Esophagus muscularis mucosa (tissue), 4 donors: ENCODE measurements at regions not wholly inside any gene's neighbourhood (a gene's known extent, or its start where the extent isn't known, plus 50 kb on each side); places are given as distances from the start of the nearest gene placed in this dataset.

Source experiments
- DNase-seq: peaks from one replicate; pipeline ENCODE4 v3.0.0-alpha.2; 2017; ENCODE audit errors: extremely low spot score
- H3K27ac ChIP-seq, 4 donors: fragments of 200-600 bp; sonication (generic); replicated peaks in 1 of 4; 1 replicate in 3 of 4; 2 replicates in 1 of 4; pipeline ENCODE4 v1.5.1; 2016 to 2019; ENCODE audit warnings: mild to moderate bottlenecking in 1 of 4
- H3K27me3 ChIP-seq, 4 donors: fragments of 200-600 bp; sonication (generic); one replicate each; pipeline versions ENCODE4 v1.5.1 to v1.6.0; 2016 to 2019
- H3K36me3 ChIP-seq, 4 donors: fragments of 200-600 bp; sonication (generic); one replicate each; pipeline ENCODE4 v1.5.1; 2016 to 2019
- H3K4me1 ChIP-seq, 4 donors: fragments of 200-600 bp; sonication (generic); one replicate each; pipeline ENCODE4 v1.5.1; 2016 to 2019
- H3K4me3 ChIP-seq, 4 donors: fragments of 200-600 bp; sonication (generic); 1 replicate in 2 of 4; 2 replicates in 2 of 4; pipeline ENCODE4 v1.5.1; 2016 to 2019; ENCODE audit warnings: mild to moderate bottlenecking in 4 of 4, moderate library complexity in 1 of 4
- H3K9me3 ChIP-seq, 4 donors: fragments of 200-600 bp; sonication (generic); 1 replicate in 3 of 4; 2 replicates in 1 of 4; pipeline ENCODE4 v1.5.1; 2016 to 2019
- EP300 ChIP-seq: sonication (generic); formaldehyde crosslinking; IDR thresholded peaks from one replicate; pipeline ENCODE4 v1.6.1; 2017; ENCODE audit warnings: antibody characterized with exemption
- POLR2A ChIP-seq: fragments of 450-650 bp; IDR thresholded peaks from one replicate; pipeline ENCODE4 v1.6.1; 2017; ENCODE audit warnings: antibody characterized with exemption, moderate library complexity, mild to moderate bottlenecking, low read depth
- POLR2AphosphoS5 ChIP-seq, 2 donors: sonication (generic); formaldehyde crosslinking; IDR thresholded peaks; one replicate each; pipeline ENCODE4 v1.6.1; 2017; ENCODE audit warnings: antibody characterized with exemption in 2 of 2
- WGBS: methylation state at CpG from one replicate; pipeline ENCODE4 v1.1.5; 2018; 5-methylcytosine and 5-hydroxymethylcytosine counted together
- intact Hi-C: fragments of 100-400 bp; cut with DNase I; formaldehyde crosslinking; loops from one replicate; pipeline ENCODE4 v1.15.1; 2023
- TF ChIP-seq, protein P1 (sequence below), 3 experiments: fragments of 200-600 bp in 2 of 3; fragments of 450-650 bp in 1 of 3; sonication (generic) in 2 of 3; IDR thresholded peaks; one replicate each; pipeline ENCODE4 v1.5.1; 2017 to 2019; ENCODE audit warnings: antibody characterized with exemption in 3 of 3, mild to moderate bottlenecking in 2 of 3, moderate library complexity in 1 of 3

DNA sequence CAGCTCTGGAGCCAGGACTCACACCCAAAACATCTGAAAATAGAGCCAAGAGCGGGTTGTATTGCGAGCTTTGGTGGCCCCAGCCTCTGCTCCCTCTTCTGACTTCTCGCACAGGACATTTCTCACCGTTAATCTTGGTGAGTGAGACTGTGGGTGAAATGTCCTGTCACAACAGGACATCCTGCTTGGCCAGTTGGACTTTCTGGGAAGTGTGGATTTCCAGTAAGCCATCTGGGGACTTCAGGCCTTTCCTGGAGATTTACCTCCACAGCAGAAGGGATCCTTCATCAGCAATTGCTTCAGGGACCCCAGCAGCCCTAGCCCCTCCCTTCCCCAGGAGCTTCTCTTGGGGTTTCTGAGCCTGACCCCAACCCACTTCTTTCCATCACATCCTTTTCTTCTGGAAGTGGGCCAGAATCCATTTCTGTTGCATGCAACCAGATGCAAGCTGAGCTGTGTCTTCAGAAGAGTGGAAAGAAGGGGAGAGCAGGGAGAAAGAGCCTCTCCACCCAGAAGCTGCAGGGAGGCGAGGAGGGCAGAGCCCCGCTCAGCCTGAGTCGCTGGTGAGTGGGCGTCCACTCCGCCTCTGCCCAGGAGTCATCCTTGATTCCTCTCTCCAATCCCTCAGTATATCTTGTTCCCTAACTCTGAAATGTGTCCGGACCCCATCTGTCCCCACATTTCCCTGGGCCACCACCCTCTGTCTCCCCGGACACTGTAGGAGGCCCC, 50.3 kb upstream of the GADD45G start:
- H3K4me1 ChIP-seq: peaks cover 4 to 14% (median 8%) of the 10 kb centered on the region in 4 donors
- intact Hi-C loops: no loop called here
- WGBS: 91% methylated on average over 11 of the region's 11 CpGs
- no peaks in the 10 kb centered on the region for H3K36me3 ChIP-seq
- no peak overlapping the region for H3K4me3 ChIP-seq
- H3K27me3 ChIP-seq: peaks cover 0 to 22% (median 0%) of the 10 kb centered on the region in 4 donors
- no peak for DNase-seq
- TF ChIP-seq POLR2A (no peak), POLR2AphosphoS5 (IDR thresholded peaks at IDR 0.05) (no peak)
- TF ChIP-seq, protein P1, sequence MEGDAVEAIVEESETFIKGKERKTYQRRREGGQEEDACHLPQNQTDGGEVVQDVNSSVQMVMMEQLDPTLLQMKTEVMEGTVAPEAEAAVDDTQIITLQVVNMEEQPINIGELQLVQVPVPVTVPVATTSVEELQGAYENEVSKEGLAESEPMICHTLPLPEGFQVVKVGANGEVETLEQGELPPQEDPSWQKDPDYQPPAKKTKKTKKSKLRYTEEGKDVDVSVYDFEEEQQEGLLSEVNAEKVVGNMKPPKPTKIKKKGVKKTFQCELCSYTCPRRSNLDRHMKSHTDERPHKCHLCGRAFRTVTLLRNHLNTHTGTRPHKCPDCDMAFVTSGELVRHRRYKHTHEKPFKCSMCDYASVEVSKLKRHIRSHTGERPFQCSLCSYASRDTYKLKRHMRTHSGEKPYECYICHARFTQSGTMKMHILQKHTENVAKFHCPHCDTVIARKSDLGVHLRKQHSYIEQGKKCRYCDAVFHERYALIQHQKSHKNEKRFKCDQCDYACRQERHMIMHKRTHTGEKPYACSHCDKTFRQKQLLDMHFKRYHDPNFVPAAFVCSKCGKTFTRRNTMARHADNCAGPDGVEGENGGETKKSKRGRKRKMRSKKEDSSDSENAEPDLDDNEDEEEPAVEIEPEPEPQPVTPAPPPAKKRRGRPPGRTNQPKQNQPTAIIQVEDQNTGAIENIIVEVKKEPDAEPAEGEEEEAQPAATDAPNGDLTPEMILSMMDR (IDR thresholded peaks at IDR 0.05): no peak
- no peaks in the 10 kb centered on the region for H3K9me3 ChIP-seq
- no peak overlapping the region for H3K27ac ChIP-seq

DNA sequence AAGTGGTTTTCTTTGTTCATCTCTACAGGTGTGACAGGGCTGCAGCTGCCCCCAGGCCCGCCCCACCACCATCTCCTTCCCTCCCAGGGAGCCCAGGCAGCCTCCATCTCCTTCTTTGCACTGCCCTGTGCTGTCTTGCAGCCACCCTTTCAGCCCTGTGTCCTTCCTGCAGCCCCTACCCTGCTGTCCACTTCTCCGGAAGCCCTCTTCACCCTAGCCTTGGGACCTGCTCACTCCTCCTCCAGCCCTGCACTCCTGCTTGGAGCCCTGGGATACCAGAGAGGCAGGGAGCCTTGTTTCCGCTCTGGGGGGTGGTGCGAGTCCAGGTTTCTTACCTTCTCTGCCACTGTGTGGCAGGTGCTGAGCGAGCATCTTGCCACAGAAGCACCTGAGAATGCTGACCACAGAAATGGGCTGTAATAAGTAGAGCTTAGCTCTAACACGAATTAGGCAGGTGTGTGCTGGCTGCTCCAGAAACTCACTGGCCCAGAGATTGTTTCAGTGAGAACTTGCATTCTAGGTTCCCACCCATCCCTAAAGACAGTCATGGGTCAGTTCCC, 51.3 kb upstream of the GADD45G start:
- H3K4me1 ChIP-seq: peaks cover 4 to 14% (median 8%) of the 10 kb centered on the region in 4 donors
- no peak overlapping the region for H3K4me3 ChIP-seq
- H3K36me3 ChIP-seq: no peaks in the 10 kb centered on the region
- H3K27ac ChIP-seq: no peak overlapping the region
- peaks cover 0 to 17% (median 0%) of the 10 kb centered on the region in 4 donors for H3K27me3 ChIP-seq
- TF ChIP-seq, protein P1 (IDR thresholded peaks at IDR 0.05): no peak
- no peak for TF ChIP-seq POLR2AphosphoS5 (IDR thresholded peaks at IDR 0.05)
- no peak for TF ChIP-seq EP300
- TF ChIP-seq POLR2A: no peak
- DNase-seq: no peak
- 93% methylated on average over 5 of the region's 6 CpGs for WGBS
- intact Hi-C loops: no loop called here
- H3K9me3 ChIP-seq: no peaks in the 10 kb centered on the region

DNA sequence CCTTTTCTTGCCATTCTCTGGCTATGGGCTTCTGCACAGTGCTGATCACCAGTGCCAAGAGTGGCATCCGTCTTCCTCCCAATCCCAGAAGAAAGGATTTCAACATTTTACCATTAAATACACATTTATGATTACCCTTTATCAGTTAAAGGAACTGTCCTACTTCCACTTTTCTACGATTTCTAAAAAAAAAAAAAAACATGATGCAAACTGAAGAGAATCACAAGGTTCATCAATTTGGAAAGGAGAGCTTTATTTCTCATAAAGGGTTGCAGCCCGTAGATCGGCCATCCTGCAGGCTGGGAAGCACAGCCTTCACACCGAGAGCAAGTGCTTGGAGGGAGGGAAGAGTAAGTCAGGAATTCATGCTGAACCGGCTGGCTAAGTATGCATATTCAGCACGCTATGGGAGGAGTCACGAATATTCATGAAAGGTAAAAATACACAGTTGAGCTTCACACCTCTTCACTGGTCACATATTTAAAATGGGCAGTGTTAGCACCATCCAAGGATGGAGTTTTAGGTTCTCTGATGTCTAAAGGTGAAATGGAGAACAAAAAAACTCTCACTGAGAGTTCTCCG, 52.5 kb upstream of the SEMA4D start:
- intact Hi-C loops: no loop called here
- Histone ChIP-seq H3K4me1 (peaks cover 0 to 6% (median 0%) of the 10 kb centered on the region in 4 donors), H3K36me3 (no peaks in the 10 kb centered on the region), H3K4me3 (no peak overlapping the region), H3K27ac (no peak overlapping the region), H3K27me3 (no peaks in the 10 kb centered on the region), H3K9me3 (peaks cover 0 to 13% (median 7%) of the 10 kb centered on the region in 4 donors)
- DNase-seq: no peak
- 59% methylated on average over 9 of the region's 9 CpGs for WGBS
- TF ChIP-seq EP300 (no peak), POLR2A (no peak), POLR2AphosphoS5 (IDR thresholded peaks at IDR 0.05) (no peak)
- TF ChIP-seq, protein P1 (IDR thresholded peaks at IDR 0.05): no peak

DNA sequence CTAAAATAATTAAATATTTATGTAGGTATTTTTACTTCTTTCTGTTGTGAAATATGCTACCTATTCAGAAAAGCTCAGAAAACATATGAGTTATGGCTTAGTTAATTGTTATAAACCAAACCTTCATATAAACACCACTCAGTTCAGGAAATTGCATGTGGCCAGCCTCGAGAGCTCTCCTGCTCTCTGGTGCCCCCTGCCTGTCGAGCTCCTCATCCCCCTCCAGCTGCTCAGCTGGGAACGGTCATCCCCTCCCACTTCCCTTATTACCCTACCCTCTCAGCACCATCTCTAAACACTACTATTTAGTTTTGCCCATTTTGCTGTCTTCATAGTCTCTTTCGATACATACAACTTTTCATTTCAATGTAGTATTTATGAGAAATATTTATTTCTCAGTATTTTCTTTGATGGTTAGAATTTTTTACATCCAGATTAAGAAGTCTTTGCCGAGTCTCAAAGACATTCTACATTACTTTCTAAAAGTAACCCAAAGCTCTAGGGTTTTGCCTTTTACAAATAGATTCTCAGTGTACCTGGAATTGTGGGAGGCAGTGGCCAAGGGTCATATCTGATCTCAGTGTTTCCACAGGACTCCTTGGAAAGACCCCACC, 51.2 kb upstream of the SEMA4D start:
- WGBS: 29% methylated on average over 5 of the region's 5 CpGs
- no peak for DNase-seq

More for the DNA sequence above, 51.2 kb upstream of the SEMA4D start:
- TF ChIP-seq, protein P1 (IDR thresholded peaks at IDR 0.05): peak; percentile 85 to 94 (median 88)
- no peak for TF ChIP-seq POLR2A
- peak in 1 of 2 donors; percentile 49 for TF ChIP-seq POLR2AphosphoS5 (IDR thresholded peaks at IDR 0.05)
- TF ChIP-seq EP300: no peak
- H3K27ac ChIP-seq: no peak overlapping the region
- H3K9me3 ChIP-seq: peaks cover 0 to 13% (median 10%) of the 10 kb centered on the region in 4 donors
- no peaks in the 10 kb centered on the region for H3K36me3 ChIP-seq
- H3K4me1 ChIP-seq: no peaks in the 10 kb centered on the region
- intact Hi-C loops: loop anchor here (2.0 to 10.0 kb wide), 2 partner anchors 154 to 230 kb away; partner anchors contain the start of gene SECISBP2
- no peak overlapping the region for H3K4me3 ChIP-seq
- no peaks in the 10 kb centered on the region for H3K27me3 ChIP-seq
